Keratinocyte (primary cell): ENCODE measurements at regions not wholly inside any gene's neighbourhood (a gene's known extent, or its start where the extent isn't known, plus 50 kb on each side); places are given as distances from the start of the nearest gene placed in this dataset.

Source experiments
- EZH2 ChIP-seq: IDR thresholded peaks from one replicate; pipeline ENCODE4 v1.6.1; 2012; ENCODE audit warnings: inconsistent platforms, mild to moderate bottlenecking, low read length, moderate library complexity
- TF ChIP-seq, protein P1 (sequence below), 3 experiments: IDR thresholded peaks in 1 of 3; conservative IDR thresholded peaks in 1 of 3; optimal IDR thresholded peaks in 1 of 3; 2 replicates in 2 of 3; 3 replicates in 1 of 3; pipeline versions ENCODE3 to v1.5.1; 2011; ENCODE audit warnings: low read length in 3 of 3, mild to moderate bottlenecking in 3 of 3, moderate library complexity in 2 of 3, control low read depth in 1 of 3, inconsistent platforms in 1 of 3; ENCODE audit not compliant: insufficient read depth in 2 of 3; ENCODE audit errors: extremely low read depth in 1 of 3

DNA sequence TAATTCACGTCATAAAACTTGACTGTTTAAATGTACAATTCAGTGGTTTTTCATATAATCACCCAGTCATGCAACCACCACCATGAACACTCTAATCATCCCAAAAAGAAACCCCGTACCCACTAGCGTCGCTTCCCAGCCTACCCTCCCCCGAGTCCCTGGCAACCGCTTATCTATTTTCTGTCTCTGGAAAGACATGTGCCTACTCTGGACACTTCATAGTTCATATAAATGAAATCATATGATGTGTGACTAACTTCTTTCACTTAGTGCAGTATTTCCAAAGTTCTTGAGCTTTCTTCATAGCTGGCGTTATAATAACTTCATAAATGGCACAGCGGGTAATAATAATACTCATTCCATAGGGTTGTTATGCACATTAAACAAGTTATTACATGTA is 215.2 kb downstream of the MYLK4 start:
- TF ChIP-seq, protein P1, sequence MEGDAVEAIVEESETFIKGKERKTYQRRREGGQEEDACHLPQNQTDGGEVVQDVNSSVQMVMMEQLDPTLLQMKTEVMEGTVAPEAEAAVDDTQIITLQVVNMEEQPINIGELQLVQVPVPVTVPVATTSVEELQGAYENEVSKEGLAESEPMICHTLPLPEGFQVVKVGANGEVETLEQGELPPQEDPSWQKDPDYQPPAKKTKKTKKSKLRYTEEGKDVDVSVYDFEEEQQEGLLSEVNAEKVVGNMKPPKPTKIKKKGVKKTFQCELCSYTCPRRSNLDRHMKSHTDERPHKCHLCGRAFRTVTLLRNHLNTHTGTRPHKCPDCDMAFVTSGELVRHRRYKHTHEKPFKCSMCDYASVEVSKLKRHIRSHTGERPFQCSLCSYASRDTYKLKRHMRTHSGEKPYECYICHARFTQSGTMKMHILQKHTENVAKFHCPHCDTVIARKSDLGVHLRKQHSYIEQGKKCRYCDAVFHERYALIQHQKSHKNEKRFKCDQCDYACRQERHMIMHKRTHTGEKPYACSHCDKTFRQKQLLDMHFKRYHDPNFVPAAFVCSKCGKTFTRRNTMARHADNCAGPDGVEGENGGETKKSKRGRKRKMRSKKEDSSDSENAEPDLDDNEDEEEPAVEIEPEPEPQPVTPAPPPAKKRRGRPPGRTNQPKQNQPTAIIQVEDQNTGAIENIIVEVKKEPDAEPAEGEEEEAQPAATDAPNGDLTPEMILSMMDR (optimal IDR thresholded peaks at IDR 0.05 in 1 of 3, IDR thresholded peaks at IDR 0.05 in 1 of 3, conservative IDR thresholded peaks at IDR 0.05 in 1 of 3; ENCODE audit: extremely low read depth in 1 of 3, insufficient read depth in 2 of 3, low read length in 3 of 3) = no peak
- TF ChIP-seq EZH2 = no peak
